ENCODE measurements at regions not wholly inside any gene's neighbourhood (a gene's known extent, or its start where the extent isn't known, plus 50 kb on each side); places are given as distances from the start of the nearest gene placed in this dataset.

DNA sequence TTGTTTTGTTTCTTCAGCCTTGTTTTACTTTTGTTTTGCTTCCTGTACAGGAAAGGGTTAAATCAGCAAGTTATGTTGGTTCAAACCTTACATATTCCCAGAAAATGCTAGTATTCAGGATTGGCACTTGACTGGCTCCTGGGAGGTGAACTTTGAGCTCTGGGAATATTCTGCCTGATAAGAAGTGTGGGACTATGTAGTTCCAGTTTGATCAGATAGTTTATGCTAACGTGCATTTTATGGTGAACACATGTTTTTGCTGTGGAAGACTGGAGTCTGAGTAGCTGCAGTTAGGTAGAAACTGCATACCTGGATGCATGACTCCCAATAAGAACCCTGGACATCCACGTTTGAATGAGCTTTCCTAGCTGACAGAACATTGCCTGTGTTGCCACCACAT, 603.1 kb upstream of the HS6ST1 start:
- DNase-seq, result no peak

DNA sequence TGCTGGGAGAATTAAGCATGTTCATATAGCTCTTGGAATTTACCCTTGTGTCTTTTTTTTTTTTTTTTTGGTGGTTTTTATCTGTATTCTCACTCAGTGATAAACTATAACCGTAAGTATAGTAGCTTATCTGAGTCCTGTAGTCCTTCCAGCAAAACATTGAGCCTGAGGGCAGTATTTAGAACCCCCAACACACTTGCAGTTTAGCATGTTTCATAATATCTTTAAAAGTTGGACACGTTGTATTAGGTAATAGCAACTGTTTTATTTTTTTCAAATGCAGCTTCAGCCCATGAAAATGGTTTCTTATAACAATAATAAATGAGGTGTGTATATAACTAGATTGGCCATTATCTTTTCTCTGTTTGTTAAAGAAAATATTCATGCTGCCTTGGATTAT, 603.5 kb upstream of the HS6ST1 start:
- DNase-seq, result no peak

DNA sequence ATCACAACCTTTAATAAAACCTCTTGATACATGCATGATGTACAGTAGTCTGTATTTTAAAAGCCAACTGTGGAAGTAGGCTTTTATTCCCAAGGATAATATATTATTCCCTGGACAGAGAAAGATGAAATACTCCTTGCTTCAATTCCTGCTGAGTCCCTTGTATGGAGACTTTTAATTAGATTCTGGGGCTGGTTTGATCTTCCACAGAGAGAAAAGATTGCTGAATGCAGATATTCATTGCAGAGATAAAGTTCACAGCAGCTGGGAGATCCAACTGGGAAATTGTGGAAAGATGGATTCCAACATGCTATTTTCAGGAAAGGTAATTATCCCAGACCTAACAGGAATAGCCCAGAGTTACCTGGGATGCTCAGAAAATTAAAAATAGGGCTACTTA, 607.0 kb upstream of the HS6ST1 start:
- DNase-seq, result no peak

DNA sequence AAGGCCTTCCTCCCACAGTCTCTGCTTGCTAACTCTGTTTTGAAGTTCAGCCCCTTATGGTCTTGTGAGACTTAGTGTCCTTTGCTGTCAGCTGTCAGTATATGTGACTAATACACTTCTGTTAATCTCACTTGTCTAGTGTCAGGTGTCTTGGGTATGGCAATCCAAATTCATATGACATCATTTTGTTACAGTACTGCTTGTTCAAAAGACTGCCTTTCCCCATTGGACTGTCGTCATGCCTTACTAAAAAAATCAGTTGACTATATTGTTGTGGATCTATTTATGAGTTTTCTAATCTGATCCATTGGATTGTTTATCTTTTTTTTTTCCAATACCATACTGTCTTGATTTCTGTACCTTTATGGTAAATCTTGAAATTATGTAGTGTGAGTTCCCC, 611.4 kb upstream of the HS6ST1 start:
- no peak for DNase-seq

DNA sequence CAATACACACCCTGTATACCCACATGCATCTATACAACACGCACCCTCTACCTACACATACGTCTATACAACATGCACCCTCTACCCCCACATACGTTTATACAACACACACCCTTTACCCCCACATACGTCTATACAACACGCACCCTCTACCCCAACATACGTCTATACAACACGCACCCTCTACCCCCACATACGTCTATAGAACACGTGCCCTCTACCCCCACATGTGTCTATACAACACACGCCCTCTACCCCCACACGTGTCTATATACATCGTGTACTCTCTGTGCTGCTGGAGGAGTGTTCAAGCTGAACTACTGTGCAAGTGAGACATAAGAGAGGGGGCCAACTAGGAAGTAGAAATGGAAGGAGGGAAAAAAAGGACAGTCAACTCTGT, 621.7 kb upstream of the HS6ST1 start:
- DNase-seq, result no peak

DNA sequence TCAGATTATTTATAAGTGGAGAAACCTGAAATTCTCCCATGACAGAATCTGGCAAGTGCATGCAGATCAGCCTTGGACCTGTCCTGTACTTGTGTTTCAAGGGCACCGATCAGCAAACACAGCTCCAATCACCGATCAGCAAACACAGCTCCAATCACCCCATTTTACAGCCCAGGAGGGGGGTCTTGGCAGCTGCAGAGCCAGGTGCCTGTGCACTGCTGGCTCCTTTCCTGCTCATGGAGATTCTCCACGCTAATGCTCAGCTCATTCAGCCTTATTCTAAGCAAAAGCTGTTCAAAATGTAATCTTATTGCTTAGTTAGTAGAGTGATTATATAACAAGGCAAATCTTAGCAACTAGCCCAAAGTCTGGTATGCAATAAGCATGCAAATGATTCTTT, 623.1 kb upstream of the HS6ST1 start:
- no peak for DNase-seq

DNA sequence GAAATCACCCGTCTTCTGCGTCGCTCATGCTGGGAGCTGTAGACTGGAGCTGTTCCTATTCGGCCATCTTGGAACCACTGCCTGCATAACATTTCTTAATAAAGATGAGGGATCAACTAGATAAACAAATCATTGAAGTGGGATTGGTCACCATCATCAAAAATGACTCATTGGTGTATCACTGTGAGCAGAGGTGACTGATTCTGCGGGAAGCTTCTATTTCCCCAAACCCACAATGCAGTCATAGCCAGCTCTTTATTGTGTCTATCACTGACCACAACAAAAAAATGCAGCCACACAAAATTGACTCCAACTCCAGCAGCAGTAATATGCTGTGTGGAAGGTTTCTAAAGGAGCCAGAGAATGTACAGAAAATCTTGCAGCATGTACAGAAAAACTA, 630.7 kb upstream of the HS6ST1 start:
- DNase-seq, result no peak

DNA sequence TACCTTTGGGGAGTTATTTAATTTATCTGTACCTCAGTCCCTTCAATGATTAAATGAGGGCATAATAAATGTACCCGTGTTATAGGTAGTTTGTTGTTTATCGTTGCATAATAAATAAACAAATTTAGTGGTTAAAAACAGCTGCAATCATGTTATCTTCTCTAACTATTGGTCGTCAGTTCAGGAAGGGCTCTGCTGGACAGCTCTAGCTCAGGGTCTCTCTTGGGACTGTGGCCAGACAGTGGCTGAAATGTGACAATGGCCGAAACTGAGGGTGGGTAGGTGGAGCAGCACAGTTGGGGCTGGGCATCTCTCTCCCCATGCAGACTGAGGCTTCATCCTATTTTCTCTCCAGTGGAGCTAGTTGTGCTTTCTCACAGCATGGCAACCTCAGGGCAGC, 632.1 kb upstream of the HS6ST1 start:
- no peak for DNase-seq

DNA sequence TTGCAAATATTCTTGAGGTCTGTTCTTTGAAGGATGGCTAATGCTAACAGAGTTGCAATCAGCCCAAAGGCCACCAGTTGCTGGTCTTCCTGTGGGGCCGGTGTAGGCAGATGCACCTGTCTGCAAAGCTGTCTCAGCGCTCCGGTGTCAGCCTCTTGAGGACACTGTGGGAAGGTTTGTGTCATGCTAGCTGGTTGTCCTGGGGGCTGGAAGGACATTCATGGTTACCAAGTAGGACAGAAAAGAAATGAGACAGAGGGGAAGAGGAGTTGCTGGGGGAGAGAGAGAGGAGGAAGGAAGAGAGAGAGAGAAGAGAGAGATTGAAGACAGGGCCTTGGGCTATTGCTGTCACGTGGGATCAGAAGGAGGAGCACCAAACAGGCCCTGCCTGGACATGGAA, 639.6 kb upstream of the HS6ST1 start:
- DNase-seq, result no peak

DNA sequence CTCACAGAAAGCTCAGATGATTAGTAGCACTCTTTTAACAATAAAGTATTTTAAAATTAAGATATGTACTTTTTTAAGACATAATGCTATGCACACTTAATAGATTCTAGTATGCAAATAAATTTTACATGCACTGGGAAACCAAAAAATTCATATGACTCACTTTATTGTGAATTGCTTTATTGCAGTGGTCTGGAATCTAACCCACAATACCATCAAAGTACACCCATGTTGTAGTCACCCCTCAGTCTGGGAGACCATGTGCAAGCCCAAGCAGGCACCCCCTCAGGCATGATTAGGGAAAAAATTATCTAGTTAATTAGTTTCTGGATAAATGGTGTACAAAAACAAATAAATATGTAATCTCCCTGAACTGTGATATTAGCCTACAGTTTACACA, 649.0 kb upstream of the HS6ST1 start:
- no peak for DNase-seq

DNA sequence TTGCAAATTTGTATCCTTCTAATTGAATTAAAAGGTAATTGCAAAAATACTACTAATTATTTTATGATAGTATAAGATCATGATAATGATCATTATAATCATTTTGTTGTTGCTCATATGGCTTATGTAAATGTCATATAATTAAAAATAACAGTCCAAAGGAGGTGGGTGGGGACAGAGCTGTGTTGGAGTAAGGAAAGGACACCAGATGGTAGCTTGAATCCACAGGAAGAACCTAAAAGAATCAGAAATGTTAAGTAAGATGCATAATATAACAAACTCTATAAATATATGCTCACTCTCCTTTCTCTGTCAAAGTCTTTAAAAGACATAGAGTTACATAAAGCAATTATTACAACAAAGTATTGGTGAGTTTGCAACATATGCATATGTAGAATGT, 650.7 kb upstream of the HS6ST1 start:
- no peak for DNase-seq

DNA sequence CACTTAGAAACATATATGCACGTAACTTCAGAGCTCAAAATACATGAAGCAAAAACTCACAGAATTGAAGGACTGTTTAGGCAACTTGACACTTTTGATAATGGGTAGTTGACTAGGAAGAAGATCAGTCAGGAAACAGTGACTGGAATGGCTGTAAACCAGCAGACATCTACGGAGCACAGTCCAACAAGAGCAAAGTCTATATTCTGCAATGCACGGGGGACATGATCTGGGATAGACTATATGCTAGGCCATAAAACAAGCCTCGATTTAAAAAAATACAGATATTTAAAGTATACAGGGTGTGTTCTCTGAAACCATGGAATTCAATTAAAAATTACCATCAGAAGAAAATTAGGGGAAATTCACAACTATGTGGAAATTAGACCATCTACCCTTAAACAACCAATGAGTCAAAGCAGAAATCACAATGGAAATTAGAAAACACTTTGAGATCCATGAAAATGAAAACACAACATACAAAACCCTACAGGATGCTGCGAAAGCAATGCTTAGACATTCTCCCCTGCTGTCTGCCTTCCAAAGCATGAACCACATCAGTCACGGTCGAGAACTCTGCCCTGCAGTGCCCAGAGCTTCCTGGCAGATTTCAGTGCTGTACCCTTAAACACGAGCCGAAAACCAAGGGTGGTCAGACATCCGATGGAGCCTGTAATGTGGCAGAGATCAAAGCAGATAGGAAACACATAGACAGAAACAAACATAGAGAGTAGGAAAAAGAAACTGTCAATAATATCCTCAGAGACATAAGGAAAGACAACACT, 651.9 kb upstream of the HS6ST1 start:
- no peak for DNase-seq

DNA sequence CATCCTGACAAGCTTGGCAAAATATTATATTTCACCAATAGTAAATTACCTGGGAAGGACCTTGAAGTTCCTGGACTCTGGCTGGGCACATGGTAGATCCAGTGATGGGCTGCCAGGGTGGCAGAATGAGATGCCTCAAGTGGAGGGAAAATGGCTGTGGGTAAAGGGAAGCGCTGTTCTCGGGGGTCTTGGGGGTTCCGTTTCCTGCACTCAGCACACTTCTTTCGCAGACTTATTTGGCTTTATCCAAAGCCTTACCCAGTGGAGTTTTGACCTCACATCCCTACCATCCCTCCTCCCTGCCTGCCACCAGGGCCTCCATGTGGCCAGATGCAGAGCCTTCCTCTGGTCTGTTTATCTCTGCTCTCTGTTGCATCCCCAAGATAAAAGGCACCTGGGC, 654.9 kb upstream of the HS6ST1 start:
- no peak for DNase-seq

DNA sequence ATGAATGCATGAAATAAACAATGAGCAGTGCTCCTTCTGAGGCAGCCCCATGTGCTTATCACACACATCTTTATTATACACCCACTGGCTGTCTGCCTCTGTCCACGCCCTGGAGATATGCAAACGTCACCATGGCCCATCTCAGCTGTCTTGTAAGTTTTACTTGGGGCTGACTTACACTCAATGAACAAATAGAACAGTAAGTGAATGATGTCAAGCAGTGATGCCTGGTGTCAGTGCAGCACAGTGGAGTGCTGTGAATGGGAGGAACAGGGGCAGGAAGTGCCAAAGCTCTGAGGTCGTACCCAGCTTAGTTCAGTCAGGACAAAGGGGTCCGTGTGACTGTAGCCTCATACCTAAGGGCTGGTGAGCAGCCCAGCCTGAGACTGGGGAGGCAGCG, 659.5 kb upstream of the HS6ST1 start:
- DNase-seq, result no peak

DNA sequence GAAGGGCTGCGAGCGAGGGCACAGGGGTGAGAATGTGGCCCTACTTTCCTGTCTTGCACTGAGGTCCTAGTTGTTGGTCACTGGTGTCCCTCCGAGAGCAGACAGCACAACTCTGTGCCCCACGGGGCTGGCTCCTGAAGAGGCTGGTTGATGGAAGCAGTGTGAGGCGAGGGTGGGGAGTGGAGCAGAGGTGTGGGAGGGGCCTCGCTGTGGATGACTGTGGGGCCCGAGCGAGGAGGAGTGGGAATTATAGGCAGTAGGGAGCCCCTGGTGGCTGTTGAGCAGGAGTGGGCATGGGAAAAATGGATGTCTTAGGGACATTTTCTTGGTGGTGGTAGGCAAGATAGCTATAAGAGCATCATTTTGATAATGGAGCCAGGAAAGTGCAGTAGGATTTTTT, 660.5 kb upstream of the HS6ST1 start:
- DNase-seq, result no peak

DNA sequence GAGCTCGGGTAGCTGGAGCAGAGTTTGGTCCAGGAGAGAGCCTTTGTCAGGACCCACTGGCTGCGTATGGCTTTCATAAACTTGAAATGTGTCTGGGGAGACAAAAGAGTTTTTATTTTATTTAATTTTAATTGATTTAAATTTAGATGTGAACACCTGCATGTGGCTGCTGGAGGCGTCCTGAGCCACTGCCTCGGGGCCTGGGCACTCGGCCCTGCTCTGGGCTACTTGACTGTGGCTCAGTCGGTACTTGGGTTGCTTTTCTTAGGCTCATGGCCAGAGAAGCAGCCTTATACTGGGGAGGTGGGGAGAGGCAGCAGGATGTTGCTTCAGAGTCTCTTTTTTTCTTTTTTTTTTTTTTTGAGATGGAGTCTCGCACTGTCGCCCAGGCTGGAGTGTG, 661.8 kb upstream of the HS6ST1 start:
- no peak for DNase-seq

DNA sequence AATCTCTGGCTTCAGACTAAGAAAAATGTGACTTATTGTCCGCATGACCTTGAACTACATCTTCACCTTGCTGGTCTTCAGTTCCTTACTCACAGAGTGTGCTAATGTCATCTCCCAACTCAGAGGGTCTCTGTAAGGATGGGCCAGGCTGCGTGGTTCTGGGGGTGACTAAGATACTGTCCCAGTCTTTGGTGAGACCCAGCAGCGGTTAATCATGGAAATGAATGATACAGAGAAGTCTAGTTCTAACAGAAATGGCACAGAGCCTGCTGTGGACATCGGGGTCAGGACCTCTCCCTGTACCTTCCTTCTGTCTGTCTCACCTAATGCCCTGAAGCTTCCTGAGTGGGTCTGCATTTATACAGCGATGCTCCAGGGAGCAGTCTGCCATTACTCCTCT, 662.7 kb upstream of the HS6ST1 start:
- DNase-seq, result no peak

DNA sequence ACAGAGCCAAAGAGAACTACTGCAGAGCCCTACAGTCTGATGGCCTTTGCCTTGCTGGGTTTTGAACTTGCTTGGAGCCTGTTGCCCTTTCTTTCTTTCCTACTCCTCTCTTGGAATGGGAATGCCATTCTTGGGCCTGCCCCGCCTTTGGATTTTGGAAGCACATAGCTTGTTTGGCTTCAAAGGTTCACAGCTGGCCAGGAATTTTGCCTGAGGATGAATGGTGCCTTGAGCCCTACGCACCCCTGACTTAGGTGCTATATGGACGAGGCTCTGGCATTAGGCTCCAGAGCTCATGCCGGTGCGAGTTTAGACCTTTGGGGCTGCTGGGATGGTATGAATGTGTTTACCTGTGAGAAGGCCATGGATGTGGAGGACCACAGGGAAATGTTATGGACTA, 663.3 kb upstream of the HS6ST1 start:
- DNase-seq, result no peak

DNA sequence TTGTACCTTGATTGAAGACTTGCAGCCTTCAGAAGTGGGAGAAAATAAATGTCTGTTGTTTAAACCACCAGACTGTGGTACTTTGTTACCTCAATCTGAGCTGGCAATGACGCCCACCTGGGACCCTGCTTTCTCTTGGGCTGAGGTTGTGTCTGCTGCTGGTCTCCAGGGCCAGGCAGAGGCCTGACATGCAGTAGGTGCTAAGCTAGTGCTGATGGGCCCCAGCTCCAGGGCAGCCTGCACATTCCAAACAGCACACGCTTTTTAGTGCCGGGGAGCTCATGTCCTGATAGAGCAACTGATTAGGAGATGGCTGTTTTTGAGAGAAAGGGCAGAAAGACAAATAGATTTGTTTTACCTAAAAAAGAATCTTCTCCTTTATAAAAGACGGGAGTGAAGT, 664.0 kb upstream of the HS6ST1 start:
- no peak for DNase-seq

DNA sequence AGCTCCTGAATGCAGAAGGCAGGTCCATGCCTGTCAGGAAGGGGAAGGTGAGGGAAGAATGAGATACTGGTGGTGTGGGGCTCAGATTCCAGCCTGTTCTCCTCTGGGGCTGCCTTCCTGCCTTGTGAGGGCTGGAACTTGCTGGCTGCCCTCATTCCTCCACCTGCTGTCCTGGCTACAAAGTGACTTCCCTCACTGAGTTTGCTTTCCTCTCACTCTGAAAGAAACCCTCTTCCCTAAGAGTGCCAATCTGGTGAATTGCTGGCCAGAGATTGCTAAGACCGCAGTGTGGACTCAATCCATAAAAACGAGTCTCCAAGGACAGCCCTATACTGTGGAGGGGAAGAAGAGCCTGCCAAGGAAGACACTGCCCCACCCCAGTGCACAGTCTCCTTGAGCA, 664.4 kb upstream of the HS6ST1 start:
- no peak for DNase-seq

DNA sequence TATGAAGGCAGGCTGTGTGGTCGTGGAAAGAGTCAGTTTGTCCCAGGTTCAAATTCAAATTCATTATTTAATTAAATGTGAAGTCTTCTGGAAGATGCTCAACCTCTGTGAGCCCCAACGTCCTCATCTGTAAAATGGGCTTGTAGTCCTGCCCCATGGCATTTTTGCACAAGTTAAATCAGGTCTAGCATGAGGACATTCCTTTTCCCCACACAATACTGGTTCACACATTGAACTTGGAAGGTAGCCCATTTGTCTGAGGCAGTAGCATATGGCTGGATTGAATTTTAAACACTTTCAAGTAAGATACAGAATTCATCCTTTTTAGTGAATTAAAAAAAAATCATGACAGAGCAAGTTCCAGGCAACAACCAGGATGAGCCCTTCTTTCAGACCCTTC, 665.4 kb upstream of the HS6ST1 start:
- no peak for DNase-seq

DNA sequence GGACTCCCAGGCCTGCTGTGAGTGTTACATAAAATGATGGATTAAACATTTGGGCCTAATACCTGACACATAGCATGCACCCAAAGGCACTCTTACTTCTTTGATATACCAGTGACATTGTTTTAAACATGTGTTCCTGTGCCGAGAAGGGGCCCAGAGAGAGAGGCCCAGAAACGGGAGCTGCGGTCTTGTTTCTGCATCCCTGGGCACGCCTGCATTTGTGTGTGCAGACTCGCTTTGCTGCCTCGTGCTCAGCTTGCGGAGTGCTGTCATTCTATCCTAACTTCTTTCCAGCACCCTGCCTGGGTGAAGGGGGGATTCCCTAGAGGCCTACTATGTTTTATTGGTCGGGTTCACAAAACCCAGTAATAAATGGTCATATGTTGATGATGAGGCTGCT, 666.2 kb upstream of the HS6ST1 start:
- DNase-seq, result no peak

DNA sequence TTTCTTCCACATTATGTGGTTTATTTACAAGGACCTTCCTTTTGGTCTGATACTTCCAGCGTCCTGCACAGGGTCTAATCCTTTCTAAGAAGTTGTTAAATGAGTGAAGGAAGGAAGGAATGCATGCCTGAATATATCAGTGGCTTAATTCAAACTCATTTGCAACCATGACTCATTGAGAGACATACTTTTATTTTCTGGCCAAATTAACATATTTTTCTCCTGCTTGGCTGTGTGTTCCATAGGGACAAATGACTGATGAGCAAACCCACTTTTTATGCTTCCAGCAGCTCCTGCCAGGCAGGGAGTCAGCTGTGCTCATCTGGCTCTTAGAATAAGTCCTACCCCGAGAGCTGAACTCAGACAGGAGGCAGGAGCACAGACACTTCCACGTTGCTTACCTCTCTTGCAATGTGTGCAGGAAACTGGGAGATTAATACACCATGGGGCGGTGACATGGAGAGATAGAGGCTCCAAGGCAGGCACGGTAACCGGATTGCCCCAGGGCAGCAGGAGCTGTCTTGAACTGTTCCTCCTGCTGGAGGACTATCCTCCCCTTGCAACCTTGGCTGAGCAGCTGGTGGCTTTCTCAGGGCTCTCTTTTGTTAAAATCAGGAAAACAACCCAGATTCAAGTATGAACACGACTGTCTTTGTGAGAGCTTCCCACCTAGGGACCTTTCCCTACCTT, 667.5 kb upstream of the HS6ST1 start:
- peak in 1 of 14 donors; percentile 26 for DNase-seq

DNA sequence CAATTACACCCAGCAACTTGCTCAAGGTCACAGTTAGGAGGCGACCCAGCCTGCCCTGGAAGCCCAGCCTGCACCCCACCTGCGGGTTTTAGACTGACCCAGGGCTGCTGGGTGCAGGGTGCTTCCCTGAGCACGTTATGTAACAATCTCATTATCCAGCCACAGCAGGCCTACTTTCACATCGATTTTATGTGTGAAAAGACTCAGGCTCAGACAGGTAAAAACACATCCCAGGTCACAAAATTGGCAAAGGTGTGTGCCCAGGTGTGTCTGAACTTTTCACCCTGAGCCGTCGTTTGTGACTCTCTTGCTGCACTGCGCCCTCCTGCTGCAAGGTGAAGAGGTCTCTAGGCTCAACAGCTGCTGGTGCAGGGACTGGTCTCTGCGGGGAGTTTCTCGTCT, 668.2 kb upstream of the HS6ST1 start:
- DNase-seq, result no peak

DNA sequence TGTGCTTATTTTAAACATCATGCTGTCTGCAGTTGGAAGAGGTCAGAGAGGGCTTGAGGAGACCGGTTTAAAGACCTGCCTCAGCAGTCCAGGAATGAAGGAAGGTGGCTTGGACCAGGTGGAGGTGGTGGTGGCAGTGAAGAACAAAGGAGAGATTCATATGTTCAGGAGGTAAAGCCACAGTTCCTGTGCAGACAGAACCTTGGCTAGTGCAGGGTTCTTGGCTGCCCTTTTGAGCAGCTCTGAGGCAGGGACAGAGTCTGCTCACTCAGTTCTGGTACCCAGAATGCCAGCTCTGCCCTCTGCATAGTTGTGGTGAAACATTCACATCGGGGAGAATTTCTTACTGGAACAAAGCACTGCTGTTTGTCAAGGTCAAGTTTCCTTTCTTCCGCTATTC, 669.7 kb upstream of the HS6ST1 start:
- peak in 1 of 14 donors; percentile 23 for DNase-seq

Measured in C1 segment of cervical spinal cord (tissue), 14 donors.